Fibroblast of lung (primary cell): ENCODE measurements at regions not wholly inside any gene's neighbourhood (a gene's known extent, or its start where the extent isn't known, plus 50 kb on each side); places are given as distances from the start of the nearest gene placed in this dataset.

Experiments used
- EZH2 ChIP-seq: IDR thresholded peaks from 2 replicates; pipeline ENCODE4 v1.5.1; 2012; ENCODE audit warnings: low read length, control low read depth, mild to moderate bottlenecking; ENCODE audit errors: missing control alignments
- TF ChIP-seq, protein P1 (sequence below), 2 donors: IDR thresholded peaks in 1 of 2; conservative IDR thresholded peaks in 1 of 2; 1 replicate in 1 of 2; 2 replicates in 1 of 2; pipeline ENCODE4 v1.5.1; 2011 to 2012; ENCODE audit warnings: low read length in 2 of 2, control low read depth in 1 of 2, inconsistent platforms in 1 of 2, low read depth in 1 of 2, mild to moderate bottlenecking in 1 of 2

DNA sequence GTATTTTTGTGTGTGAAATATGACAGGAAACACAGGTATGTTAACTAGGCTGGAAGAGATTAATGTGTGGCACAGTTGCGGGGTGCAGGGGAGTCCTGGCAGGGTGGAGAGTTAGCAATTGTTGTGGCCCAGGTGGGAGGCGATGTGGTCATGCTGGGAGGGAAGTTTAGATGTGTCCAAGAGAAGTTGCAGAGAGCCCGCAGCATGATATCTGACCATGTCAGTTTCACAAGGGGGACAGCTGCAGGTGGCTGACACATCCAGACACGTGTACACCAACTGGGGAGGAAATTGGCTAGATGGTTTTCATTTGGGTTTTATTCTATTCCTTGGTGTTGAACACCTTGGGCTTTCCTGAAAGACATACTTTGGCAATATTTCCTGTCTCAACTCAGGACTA, 172.8 kb upstream of the RGMA start:
- no peak for TF ChIP-seq EZH2
- TF ChIP-seq, protein P1, sequence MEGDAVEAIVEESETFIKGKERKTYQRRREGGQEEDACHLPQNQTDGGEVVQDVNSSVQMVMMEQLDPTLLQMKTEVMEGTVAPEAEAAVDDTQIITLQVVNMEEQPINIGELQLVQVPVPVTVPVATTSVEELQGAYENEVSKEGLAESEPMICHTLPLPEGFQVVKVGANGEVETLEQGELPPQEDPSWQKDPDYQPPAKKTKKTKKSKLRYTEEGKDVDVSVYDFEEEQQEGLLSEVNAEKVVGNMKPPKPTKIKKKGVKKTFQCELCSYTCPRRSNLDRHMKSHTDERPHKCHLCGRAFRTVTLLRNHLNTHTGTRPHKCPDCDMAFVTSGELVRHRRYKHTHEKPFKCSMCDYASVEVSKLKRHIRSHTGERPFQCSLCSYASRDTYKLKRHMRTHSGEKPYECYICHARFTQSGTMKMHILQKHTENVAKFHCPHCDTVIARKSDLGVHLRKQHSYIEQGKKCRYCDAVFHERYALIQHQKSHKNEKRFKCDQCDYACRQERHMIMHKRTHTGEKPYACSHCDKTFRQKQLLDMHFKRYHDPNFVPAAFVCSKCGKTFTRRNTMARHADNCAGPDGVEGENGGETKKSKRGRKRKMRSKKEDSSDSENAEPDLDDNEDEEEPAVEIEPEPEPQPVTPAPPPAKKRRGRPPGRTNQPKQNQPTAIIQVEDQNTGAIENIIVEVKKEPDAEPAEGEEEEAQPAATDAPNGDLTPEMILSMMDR (conservative IDR thresholded peaks at IDR 0.05 in 1 of 2, IDR thresholded peaks at IDR 0.05 in 1 of 2; ENCODE audit: low read depth in 1 of 2, low read length in 2 of 2) = no peak
